BJ (cell line): ENCODE measurements at regions not wholly inside any gene's neighbourhood (a gene's known extent, or its start where the extent isn't known, plus 50 kb on each side); places are given as distances from the start of the nearest gene placed in this dataset.

Experiments
- CTCF ChIA-PET: fragments of 350-600 bp; formaldehyde crosslinking; extraction: SDS; loops from one replicate; lab custom pipeline; 2021; ENCODE audit warnings: antibody characterized with exemption, inconsistent platforms; lab: Yijun Ruan, JAX
- POLR2A ChIA-PET: fragments of 300-600 bp; sonication (Branson Sonifier 250); formaldehyde crosslinking; extraction: SDS; loops from one replicate; lab custom pipeline; 2021; ENCODE audit warnings: antibody characterized with exemption; lab: Charles Lee
- DNase-seq: peaks from one replicate; pipeline ENCODE4 v3.0.0-alpha.2; 2011; ENCODE audit warnings: low read depth
- H3K27me3 ChIP-seq: 2 replicates; pipeline ENCODE4 v1.6.0; 2011; ENCODE audit warnings: low read length; ENCODE audit not compliant: control insufficient read depth, insufficient read depth
- H3K36me3 ChIP-seq: 2 replicates; pipeline ENCODE4 v1.5.1; 2011; ENCODE audit warnings: low read length; ENCODE audit not compliant: control insufficient read depth, insufficient read depth
- H3K4me3 ChIP-seq: 2 replicates; pipeline ENCODE4 v1.5.1; 2011; ENCODE audit warnings: low read depth, mild to moderate bottlenecking, control low read depth, low read length
- TF ChIP-seq, protein P1 (sequence below): IDR thresholded peaks from 2 replicates; pipeline ENCODE4 v1.5.1; 2011; ENCODE audit warnings: low read depth, mild to moderate bottlenecking, control low read depth, inconsistent platforms, low read length, moderate library complexity; ENCODE audit not compliant: insufficient read depth

DNA sequence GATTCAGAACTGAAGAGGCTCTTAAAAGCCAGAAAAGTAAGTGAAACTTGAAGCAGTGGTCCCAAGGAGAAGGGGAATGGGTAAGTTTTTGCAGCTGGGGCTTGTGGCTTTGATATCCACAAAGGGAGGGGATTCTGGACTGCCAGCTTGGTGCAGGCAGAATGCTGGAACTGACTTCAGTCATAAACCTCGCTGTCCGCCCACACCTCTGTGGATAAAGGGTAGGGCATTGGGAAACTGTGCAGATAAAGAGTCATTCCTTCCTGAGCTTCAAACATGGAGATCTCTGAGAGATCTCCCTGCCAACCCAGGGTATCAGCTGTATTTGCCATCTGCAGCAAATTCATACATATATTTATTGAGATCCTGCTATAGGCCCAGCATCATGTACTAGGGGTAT lies 124.3 kb upstream of the OR9Q1 start:
- TF ChIP-seq, protein P1, sequence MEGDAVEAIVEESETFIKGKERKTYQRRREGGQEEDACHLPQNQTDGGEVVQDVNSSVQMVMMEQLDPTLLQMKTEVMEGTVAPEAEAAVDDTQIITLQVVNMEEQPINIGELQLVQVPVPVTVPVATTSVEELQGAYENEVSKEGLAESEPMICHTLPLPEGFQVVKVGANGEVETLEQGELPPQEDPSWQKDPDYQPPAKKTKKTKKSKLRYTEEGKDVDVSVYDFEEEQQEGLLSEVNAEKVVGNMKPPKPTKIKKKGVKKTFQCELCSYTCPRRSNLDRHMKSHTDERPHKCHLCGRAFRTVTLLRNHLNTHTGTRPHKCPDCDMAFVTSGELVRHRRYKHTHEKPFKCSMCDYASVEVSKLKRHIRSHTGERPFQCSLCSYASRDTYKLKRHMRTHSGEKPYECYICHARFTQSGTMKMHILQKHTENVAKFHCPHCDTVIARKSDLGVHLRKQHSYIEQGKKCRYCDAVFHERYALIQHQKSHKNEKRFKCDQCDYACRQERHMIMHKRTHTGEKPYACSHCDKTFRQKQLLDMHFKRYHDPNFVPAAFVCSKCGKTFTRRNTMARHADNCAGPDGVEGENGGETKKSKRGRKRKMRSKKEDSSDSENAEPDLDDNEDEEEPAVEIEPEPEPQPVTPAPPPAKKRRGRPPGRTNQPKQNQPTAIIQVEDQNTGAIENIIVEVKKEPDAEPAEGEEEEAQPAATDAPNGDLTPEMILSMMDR: no peak
- H3K4me3 ChIP-seq: no peak overlapping the region
- H3K36me3 ChIP-seq: no peaks in the 10 kb centered on the region
- no peak for DNase-seq
- no peaks in the 10 kb centered on the region for H3K27me3 ChIP-seq
- CTCF ChIA-PET: interaction anchor here (0.6 kb wide), 1 partner anchor 33 kb away, joined by 3 read pairs; no protein-coding TSS in a partner anchor
- POLR2A ChIA-PET: no interaction called here

DNA sequence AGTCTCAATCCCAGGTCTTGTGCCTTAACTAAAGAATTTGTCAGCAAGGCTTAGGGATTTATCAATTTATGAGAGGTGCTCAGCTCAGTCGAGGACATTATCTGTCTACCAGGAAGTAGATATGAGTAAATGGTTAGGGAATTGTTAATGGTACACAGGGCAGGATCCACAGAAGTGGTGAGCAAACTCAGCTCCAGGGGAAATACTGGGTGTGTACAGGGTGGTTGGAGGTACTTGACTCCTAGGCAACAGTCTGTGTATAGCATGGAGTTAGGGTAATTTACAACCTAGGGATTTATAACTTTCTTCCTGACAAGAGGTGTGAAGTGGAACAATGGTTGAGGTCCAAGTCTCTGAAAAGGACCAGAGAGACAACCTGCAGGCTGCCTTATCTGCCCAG lies 123.4 kb upstream of the OR9Q1 start:
- no peak for DNase-seq
- ChIA-PET CTCF (no interaction called here), POLR2A (no interaction called here)
- no peak overlapping the region for H3K4me3 ChIP-seq
- no peaks in the 10 kb centered on the region for H3K36me3 ChIP-seq
- H3K27me3 ChIP-seq: no peaks in the 10 kb centered on the region
- TF ChIP-seq, protein P1: no peak

DNA sequence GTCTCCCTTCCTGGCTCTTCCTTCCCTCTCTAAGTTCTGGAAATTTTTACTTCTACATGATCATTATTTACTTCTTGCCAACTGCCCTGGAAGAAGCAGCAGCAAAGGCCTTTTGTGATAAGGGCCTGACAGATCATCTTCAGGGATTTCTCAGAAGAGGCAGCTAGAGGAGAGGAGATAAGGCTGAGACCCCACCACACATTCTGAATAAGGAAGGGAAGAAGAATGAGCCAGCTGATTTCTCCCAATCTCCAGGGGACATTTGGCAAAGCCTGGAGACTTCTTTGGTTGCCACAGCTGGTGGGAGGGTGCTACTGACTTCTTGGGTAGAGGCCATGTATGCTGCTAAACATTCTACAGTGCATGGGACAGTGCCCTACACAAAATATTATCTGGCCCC lies 122.4 kb upstream of the OR9Q1 start:
- Histone ChIP-seq H3K36me3 (no peaks in the 10 kb centered on the region), H3K4me3 (no peak overlapping the region), H3K27me3 (no peaks in the 10 kb centered on the region)
- TF ChIP-seq, protein P1: no peak
- ChIA-PET POLR2A (no interaction called here), CTCF (no interaction called here)
- DNase-seq: no peak

DNA sequence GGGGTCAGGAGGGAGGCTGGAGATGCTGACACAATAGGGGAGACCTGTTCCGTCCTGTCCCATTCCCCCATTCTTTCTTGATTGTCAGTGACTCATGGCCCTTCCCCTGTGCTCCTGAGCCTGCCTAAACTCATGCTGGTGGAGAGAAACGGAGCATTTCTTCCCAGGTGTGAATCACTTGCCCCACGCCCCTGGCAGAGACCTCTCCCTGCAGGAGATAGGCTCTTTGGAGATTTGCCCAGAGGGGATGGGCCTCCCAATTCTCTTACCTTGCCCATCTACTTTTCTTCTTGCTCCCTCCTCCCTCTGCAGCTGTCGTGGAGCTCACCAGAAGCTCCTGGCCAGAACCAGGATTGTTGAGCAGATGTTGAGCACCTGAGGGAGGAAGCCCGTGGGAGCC lies 121.9 kb upstream of the OR9Q1 start:
- Histone ChIP-seq H3K36me3 (no peaks in the 10 kb centered on the region), H3K4me3 (no peak overlapping the region), H3K27me3 (no peaks in the 10 kb centered on the region)
- no peak for DNase-seq
- ChIA-PET CTCF (no interaction called here), POLR2A (no interaction called here)
- TF ChIP-seq, protein P1: no peak

DNA sequence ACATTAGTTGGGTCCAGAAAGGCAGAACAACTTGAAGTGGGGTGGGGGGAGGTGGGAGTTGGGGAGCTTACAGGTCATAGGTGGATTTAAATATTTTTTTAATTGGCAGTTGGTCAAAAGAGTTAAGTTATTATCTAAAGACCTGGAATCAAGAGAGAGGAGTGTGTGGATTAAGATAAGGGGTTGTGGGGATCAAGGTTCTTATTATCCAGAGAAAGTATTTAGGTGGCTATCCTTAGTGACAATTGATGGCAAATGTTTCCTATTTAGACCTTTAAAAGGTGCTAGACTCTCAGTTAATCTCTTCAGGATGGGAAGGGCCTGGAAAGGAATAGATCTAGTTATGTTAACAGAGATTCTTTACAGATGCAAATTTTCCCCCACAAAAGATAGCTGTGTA lies 120.7 kb upstream of the OR9Q1 start:
- TF ChIP-seq, protein P1: no peak
- POLR2A ChIA-PET: no interaction called here
- no peak for DNase-seq
- H3K36me3 ChIP-seq: no peaks in the 10 kb centered on the region
- CTCF ChIA-PET: interaction anchor here (0.6 kb wide), 1 partner anchor 12 kb away, joined by 4 read pairs; no protein-coding TSS in a partner anchor
- no peak overlapping the region for H3K4me3 ChIP-seq
- H3K27me3 ChIP-seq: no peaks in the 10 kb centered on the region
